ENCODE measurements at regions not wholly inside any gene's neighbourhood (a gene's known extent, or its start where the extent isn't known, plus 50 kb on each side); places are given as distances from the start of the nearest gene placed in this dataset.

DNA sequence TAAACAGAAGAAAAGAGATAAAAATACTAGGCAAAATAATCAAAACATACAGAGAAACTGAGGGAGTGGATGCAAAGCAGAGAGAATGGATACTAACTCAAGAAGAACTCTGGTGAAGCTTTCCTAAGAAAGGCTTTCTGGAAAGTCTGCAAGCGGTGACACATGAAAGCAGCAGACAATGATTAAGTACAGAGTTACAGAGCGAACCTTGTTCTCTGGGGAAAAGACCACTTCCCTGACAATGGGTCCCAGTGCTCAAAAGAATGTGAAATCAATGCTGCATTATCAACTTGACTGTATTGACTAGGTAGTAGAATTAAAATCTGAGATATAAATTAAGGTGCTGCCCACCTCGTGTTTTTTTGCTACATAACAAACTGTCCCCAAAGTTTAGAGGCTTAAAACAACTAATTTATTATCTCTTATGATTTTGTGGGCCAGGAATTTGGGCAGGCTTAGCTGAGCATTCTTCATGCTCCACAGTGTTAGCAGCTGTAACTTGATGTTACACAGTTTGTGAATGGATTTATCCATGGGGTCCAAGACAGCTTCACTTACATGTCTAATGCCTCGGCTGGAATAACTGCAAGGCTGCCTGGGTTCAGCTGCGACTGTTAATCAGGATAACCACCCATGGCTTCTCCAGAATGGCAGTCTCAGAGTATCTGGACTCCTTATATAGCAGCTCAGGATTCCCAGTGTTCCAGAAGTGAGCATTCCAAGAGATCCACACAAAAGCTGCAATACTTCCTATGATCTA lies 106.9 kb upstream of the INPP4B start:
- Histone ChIP-seq H3K56ac (ENCODE audit: insufficient read length, low read depth, low read length) (no peak overlapping the region), H3K18ac (ENCODE audit: insufficient read length, low read depth, low read length) (no peak overlapping the region), H2BK12ac (ENCODE audit: insufficient read length, low read depth, low read length) (no peak overlapping the region), H2BK15ac (ENCODE audit: low read depth, low read length) (no peak overlapping the region), H3K4me1 (ENCODE audit: insufficient read depth, low read length) (no peaks in the 10 kb centered on the region), H2BK120ac (ENCODE audit: low read depth, low read length, poor library complexity, severe bottlenecking) (no peak overlapping the region), H2AK5ac (ENCODE audit: insufficient read length, low read length) (no peak overlapping the region), H4K8ac (replicated peaks; ENCODE audit: insufficient read length, low read depth, low read length) (no peak overlapping the region), H3K14ac (ENCODE audit: insufficient read depth, low read length) (no peak overlapping the region), H2BK20ac (ENCODE audit: low read depth, low read length, poor library complexity, severe bottlenecking) (no peak overlapping the region), H3K9ac (ENCODE audit: extremely low read depth, insufficient read length, low read length) (no peak overlapping the region), H3T11ph (ENCODE audit: low read length) (no peak overlapping the region), H4K5ac (ENCODE audit: insufficient read length, low read depth, low read length) (no peak overlapping the region), H2BK5ac (ENCODE audit: insufficient read length, low read length) (no peak overlapping the region), H3K23me2 (ENCODE audit: insufficient read length, low read depth, low read length, poor library complexity, severe bottlenecking) (no peaks in the 10 kb centered on the region), H3K79me2 (ENCODE audit: insufficient read depth, low read length) (no peaks in the 10 kb centered on the region), H2AFZ (ENCODE audit: low read length) (no peak overlapping the region), H3K79me1 (ENCODE audit: insufficient read depth, low read depth, low read length, poor library complexity, severe bottlenecking) (no peaks in the 10 kb centered on the region), H3K4ac (ENCODE audit: low read depth, low read length) (no peak overlapping the region), H3K4me2 (ENCODE audit: insufficient read depth, insufficient read length, low read length) (no peak overlapping the region), H3K27me3 (ENCODE audit: insufficient read depth, low read length) (no peaks in the 10 kb centered on the region), H4K20me1 (ENCODE audit: control insufficient read depth, insufficient read depth, insufficient read length) (no peaks in the 10 kb centered on the region), H4K91ac (ENCODE audit: insufficient read length, low read depth, low read length) (no peak overlapping the region), H3K23ac (ENCODE audit: insufficient read length, low read depth, low read length) (no peak overlapping the region), H3K9me3 (ENCODE audit: control insufficient read depth, low read depth, low read length) (no peaks in the 10 kb centered on the region), H3K27ac (ENCODE audit: insufficient read length, low read depth, low read length) (no peak overlapping the region)
- peaks cover 0 to 14% (median 6%) of the 10 kb centered on the region in 3 experiments; a peak in 5 of 7 replicates for H3K36me3 Mint-ChIP-seq (ENCODE audit: insufficient read depth in 1 of 3, low read depth in 3 of 3)
- H3K27me3 Mint-ChIP-seq (ENCODE audit: low read depth), result no peaks in the 10 kb centered on the region
- H3K27ac Mint-ChIP-seq, result no peak overlapping the region
- WGBS (ENCODE audit: extremely low coverage, insufficient read length, low lambda C conversion rate), result no CpG with 5 or more reads among the region's 5 CpGs
- TF ChIP-seq, protein P1, sequence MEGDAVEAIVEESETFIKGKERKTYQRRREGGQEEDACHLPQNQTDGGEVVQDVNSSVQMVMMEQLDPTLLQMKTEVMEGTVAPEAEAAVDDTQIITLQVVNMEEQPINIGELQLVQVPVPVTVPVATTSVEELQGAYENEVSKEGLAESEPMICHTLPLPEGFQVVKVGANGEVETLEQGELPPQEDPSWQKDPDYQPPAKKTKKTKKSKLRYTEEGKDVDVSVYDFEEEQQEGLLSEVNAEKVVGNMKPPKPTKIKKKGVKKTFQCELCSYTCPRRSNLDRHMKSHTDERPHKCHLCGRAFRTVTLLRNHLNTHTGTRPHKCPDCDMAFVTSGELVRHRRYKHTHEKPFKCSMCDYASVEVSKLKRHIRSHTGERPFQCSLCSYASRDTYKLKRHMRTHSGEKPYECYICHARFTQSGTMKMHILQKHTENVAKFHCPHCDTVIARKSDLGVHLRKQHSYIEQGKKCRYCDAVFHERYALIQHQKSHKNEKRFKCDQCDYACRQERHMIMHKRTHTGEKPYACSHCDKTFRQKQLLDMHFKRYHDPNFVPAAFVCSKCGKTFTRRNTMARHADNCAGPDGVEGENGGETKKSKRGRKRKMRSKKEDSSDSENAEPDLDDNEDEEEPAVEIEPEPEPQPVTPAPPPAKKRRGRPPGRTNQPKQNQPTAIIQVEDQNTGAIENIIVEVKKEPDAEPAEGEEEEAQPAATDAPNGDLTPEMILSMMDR (conservative IDR thresholded peaks at IDR 0.05), result no peak
- H3K9me3 Mint-ChIP-seq, result peaks cover 13 to 14% of the 10 kb centered on the region in 2 experiments
- H3K4me3 Mint-ChIP-seq, result no peak overlapping the region
- peaks cover 10 to 14% of the 10 kb centered on the region in 2 experiments for H3K4me1 Mint-ChIP-seq
- DNase-seq, result no peak

Measured in H9 (cell line).